ENCODE measurements at regions not wholly inside any gene's neighbourhood (a gene's known extent, or its start where the extent isn't known, plus 50 kb on each side); places are given as distances from the start of the nearest gene placed in this dataset.
"Not testable (repeated sequence)": the region's sequence is repeated elsewhere in the genome, so short reads cannot be mapped to it uniquely, and the experiment has no call there.

DNA sequence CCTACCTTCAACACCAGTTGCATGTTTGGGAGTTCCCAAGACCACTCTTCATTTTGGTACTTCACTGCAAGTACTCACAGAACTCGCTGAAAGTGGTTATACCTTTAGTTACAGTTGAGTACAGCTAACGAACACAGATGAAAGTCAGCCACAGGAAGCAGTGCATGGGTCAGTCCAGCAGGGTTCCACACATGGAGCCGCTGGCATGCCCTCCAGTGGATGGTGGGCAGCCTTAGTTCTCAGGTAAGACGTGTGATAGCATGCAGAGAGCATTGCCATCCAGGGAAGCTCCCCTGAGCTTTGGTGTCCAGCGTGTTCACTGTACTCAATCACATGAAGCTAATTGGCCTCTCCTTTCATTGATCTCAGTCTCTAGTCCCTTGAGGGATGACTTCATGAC is 815.3 kb downstream of the RNF144A start:
- no peak for DNase-seq

DNA sequence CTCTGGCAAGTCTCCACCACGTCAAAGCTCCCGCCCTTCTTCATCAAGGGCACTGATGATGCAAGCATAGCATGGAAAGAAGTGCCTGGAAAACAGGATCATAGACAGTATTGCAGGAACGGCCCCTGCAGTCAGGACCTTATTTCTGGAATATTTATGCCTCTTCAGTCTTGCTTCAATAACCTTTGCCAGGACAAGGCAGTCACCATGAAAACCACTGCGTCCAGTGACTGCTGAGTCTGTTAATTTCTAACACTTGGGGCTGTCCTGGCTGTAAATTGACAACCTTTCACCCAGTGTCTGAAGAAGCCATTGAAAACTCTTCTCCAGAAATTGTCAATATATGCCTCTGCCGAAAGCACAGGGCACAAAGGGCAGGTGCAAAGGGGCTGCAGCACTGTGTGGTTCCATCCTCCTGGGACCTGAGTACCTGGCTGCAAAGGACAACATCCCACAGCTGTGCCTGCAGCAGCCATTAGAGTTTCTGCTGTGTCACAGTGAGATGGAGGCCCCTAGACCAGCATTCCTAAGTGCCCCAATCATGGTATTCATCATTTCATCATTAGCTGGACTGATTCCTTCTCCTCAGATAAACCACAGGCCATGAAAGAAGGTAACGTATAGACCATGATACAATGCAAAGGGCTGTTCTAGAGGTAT is 819.6 kb downstream of the RNF144A start:
- DNase-seq, result no peak

DNA sequence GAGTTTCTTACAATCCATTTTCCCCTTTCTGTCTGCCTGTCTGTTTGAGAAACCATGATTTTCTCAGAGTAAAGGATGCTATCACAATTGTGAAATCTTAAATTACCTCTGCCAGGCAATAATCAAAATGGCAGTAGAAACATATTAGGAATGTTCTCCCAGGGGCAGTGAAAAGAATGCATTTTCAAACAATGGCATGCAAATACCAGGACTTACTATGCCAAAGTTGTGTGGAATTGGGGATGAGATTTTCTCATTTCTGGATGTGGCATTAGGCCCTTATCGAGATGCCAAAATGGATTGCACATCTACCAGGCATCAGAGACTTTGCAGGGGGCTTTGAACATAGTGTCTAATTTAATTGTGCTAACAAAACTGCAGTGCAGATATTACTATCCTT is 821.4 kb downstream of the RNF144A start:
- no peak for DNase-seq

DNA sequence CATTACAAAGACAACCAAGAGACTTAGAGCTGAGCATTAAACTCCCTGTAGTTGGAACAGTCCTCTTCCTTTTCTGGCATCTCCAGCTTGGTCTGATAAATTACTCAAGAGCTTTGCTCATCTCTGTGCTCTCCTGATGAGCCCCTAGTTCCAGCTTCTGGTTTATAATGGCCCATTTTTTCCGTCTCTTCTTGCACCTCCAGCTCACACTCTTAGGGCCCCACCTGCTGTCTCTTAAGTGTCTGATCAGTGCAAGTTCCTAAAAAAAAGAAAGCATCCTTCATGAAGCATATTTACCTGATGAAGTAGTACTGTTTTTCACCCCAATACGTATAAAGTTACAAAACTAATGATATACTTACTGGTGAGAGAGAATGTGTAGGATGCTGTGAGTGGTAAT is 822.9 kb downstream of the RNF144A start:
- DNase-seq, result no peak

DNA sequence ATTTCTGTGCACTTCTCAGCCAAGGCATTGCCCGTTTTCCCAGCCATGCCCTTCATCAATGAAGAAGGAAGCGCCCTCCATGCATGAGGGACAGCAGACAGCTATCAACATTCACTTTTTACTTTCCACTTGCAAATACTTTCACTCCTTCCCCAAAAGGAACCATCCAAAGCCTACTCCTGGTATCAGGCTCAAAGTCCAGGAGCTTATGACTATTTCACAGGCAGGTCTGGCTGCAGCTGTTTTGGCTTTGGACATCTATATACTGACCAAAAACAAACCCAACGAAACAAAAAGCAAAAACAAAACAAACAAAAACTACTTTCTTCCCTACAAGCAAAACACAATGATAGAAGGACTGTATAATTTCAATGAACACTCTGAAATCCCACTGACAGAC is 825.1 kb downstream of the RNF144A start:
- DNase-seq, result no peak

DNA sequence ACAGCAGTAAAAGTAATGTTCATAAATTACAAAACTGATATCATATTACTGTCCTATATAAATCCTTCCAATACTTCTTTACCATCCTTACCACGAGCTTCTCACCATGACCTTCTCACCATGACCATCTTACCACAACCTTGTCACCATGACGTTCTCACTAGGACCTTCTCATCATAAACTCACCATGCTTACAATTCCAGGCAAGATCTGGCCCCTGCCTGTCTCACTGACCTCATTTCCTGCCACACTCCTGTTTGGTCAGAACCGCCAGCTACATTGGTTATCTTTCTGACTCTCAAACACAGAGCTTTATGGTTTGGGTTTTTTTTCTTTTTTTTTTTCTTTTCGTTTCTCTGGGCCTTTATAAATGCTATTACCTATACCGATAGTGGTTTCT is 827.6 kb downstream of the RNF144A start:
- no peak for DNase-seq

DNA sequence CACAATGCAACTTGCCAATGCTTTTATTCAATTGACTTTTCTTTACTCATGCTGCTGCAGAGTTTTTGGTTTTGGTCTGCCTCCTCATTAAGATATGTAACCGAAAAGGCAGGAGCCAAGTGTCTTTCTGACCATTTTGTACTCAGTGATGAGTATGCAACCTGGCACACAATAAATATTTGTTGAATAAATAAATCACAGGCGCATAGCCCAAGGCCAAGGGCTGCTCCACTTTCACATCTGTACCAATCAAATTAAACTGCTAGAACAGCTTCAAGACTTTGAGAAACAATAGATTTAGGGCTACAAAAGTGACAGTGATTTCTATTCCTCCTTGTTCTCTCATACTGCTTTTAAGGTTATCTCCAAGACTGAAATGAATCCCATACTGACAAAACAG is 828.2 kb downstream of the RNF144A start:
- DNase-seq, result no peak

DNA sequence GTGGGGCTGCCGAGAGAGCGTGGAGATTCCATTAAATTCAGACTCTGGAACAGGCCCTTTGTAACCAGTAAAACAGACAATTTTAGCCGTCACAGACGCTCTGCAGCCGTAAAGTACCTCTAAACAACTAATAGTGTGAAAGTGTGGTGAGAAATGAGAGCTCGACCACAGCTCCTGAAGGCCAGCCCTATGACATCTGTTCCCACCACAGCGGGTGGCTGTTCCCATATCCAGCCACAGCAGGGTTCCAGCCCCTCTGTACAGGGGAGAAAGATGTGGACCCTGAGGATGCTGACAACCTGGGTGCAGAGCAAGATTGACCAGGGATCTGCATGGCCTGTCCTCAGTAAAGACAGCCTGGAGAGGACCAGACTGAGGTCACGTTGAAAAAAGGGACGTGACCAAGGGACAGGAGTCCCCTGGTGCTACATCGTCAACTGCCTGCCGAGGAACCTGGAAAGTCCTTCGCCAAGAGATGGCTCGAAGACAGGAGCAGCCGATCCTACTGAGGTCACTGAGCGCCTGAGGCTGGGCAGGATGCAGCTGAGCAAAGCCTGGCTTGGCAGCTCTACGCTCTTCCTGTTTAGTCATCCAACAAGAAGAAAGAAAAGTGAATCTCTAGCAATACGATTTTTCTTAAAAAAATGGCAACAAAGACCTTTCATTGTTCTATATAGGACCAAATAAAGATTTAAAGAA is 831.7 kb downstream of the RNF144A start:
- DNase-seq, result peak; percentile 4

DNA sequence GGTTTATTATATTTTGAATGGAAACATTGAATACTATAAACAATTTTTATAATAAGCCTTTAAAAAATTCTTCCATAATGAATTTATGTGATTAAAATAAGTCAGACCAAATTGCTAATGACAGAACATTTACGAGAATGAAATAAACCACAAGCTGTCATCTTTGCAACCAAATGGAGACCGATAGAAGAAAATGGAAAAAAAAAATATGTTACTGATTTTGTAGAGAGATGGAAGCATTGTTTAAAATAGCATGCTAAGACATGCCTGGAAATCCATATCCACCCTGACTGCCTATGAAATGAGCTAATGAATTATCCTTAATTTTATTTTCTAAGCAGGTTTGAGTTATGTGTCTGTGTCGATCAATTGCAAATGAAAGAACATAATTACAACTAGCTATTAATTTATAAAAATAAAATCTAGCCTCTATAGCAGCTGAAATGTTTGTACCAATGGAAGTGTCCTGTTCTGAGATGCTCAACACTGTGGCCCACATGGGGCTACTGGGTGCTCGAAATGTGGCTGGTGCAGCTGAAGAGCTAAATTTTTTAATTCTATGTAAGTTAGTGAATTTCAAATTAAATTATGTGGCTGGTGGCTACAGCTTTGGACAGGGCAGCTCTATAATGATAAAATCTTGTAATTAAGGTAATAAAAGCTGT is 832.8 kb downstream of the RNF144A start:
- DNase-seq, result no peak

DNA sequence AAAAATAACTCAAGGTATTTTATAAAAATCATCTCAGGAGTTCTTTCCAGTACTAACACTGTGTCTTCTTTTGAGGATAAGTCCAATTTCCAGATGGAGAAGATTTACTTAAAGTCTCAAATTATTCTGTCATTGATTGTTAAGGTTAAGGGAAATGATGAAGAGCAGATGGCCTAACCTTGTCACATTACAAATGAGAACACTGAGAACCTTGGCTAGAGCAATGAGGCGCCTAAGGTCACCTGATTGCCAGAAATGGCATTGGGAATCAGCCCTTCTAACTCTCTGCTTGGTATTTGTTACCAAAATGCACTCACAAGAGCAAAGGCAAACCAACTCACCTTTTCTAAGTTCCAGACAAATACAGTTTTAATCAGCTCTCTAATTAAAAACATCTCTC is 835.1 kb downstream of the RNF144A start:
- DNase-seq, result no peak

DNA sequence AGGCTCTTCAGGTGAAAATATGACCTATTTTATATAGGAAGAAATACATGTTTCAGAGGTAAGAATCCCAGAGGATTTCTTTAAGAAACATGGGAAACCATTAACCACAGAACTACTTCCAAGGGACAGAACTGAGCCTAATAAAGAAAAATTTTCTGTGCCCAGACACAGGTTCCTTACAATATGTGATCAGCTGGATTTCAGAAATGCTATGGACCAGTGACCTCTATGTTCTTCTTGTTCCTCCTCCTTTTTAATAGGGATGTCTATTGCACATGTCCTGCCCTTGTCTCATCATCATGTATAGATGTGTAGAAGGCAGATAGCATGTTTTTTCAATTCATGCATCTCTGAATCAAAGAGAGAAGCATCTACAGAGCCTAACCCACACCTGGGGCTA is 836.6 kb downstream of the RNF144A start:
- no peak for DNase-seq

DNA sequence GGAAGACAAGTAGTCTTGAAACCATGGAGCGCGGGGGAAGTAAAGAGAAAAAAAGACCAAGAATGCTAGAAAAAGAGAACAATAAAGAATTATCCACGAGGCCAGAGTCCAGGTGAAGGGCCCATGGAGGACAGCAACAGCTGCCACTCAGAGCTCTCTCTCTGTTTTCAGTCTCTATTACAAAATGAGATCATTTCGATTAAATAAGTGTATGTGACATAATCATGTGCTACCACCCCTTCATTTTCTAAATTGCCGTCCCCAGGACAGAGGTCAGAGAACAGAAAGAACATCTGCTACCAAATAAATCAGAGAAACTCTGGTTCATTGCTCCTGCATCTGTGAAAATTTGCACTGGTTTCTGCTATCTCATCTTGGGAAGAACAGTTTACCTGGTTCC is 838.7 kb downstream of the RNF144A start:
- no peak for DNase-seq

DNA sequence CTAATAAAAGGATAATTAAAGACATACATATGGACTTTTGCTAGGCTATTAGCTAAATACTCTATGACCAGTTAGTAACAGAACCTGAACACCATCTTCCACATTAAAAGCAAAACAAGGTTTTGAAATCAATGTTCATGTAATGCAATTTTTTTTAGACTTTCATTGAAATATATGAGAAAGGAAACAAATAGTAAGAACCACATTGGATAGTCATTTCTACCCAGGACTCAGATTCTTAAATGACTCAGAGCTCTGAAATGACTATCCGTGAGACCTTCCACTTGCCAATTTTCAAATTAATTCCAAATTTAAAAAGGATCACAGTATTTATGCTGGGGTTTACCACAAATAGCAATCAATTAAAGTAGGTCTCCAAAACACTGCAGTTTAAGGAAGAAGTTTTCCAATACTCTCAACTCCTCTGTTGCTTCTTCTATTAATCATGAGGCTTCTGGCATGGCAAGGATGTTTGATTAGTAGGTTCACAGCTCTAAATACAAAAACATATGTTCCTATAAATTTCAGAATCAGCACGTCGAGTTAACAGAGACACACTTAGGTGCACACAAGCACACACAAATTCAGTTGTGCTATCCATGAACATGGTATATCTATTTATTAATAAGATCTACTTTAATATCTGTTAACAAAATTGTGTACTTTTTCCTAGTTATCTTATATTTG is 841.0 kb downstream of the RNF144A start:
- no peak for DNase-seq

DNA sequence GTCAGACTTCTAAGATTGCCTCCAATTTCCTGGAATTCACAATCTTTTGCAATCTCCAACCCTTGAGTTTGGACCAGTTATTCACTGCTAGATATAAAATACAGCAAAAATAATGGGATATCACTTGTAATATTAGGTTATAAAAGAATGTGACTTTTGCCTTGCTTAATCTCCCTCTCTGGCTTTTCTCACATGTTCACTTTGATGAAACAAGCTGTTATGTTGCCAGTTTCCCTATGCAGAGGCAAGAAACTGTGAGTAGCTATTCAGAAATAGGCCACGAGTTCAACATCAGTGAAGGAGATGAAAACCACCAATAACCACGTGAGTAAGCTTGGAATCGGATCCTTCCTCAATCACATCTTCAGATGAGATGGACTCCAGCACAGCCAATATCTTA is 842.7 kb downstream of the RNF144A start:
- DNase-seq, result no peak

DNA sequence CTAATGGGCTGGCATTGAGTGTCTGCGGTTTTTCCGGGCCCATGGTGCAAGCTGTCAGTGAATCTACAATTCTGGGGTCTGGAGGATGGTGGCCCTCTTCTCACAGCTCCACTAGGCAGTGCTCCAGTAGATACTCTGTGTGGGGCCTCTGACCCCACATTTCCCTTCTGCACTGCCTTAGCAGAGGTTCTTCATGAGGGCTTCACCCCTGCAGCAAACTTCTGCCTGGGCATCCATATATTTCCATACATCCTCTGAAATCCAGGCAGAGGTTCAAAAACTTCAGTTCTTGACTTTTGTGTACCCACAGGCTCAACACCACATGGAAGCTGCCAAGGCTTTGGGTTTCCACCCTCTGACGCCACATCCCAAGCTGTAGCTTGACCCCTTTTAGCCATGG is 846.2 kb downstream of the RNF144A start:
- DNase-seq, result not testable (repeated sequence)

DNA sequence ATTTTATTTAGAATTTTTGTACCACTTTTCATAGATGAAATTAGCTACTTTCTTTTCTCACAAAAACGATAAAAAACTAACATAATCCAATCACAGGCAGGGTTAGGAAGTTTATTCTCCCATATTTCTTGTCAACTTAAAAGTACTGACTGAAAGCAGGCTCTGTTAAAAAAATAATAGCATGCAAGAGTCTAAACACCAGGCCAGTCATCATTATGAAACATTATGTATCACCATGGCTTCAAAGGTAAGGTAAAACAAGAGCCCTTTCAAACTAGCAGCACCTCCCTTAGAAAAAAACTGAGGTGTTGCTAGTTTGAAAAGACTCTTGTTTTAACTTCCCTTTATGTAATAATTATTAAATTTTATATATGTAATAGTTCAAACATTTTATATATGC is 848.0 kb downstream of the RNF144A start:
- no peak for DNase-seq

DNA sequence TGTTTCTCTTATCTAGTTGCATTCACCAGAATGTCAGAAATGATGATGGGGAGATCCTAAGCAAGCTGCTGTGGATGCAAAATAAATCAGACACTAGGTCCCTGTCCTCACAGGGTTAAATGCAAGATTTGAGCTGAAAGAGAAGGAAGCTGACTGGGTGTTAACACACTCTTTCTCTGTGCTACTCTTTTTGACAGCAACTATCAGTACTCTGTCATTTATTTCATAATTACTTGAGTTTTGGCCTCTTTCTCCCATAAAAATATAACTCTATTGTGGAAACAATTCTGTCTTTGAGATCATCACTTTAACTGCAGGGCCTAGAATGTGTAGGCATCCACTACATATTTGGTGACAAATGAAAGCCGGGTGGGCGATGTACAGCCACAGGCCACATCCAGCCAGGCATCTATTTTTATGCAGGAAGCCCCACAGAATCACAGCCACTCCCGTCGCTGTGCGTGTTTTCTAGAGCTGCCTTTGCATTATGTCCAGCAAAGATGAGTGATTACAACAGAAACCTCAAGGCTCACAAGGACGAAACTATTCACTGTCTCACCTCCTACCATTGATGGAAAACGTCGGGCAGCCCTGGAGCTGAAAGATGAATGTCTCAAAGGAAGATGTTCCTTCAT is 849.0 kb downstream of the RNF144A start:
- no peak for DNase-seq

DNA sequence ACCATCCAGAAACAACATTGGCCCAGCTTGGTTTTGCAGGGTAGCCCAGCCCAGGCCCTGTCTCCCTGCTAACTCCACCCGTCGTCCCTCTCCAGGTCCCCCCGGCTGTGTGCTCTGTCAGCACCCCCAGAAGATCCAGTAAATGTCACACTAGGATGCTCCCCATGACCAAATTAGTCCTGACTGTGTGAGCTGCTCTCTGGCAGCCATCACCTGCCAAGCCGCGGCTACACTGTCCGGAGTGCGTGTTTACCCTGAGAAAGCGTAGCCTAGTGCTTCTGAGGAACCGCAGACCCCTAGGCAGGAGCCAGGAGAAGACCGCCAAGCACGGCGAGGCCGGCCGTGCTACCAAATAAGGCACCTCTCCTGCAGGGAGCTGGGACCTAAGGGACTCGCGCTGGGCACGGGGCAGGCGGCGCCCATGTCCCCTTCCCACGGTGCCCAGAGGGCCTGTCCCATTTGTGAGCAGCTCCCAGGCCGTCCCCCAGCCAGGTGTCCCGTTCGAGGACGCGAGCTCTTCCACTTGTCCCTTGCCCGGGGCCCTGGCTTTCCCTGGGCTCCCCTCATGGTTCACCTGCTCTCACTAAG is 849.9 kb downstream of the RNF144A start:
- no peak for DNase-seq

DNA sequence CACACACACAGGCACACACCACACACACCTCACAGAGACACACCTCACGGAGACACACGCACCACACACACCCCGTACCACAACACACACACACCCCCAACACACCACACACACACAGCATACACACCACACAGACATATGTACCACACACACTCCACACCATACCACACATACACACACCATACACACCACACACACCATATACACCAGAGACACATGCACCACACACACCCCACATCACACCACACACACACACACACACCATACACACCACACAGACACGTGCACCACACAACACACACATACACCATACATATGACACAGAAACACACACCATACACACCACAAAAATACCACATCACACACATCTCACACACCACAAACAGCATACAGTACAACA is 850.7 kb downstream of the RNF144A start:
- no peak for DNase-seq

DNA sequence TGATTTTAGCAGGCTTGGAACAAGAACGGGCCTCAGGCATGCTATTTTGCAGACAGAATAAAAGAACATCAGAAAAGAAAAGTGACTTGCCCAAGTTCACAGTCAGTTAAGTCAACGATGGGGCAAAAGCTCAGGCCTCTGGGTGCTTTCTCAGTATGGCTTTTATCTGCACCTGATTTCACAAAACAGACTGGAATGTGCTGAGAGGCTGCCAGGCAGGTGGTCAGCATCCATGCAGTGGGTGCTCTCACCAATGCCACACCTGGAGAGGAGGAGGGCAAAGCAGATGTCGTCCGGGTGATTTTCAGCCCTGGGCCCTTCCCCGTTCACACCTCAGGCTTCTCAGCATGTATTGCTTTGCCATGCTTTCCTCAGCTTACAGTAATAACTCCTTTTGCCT is 854.6 kb downstream of the RNF144A start:
- no peak for DNase-seq

DNA sequence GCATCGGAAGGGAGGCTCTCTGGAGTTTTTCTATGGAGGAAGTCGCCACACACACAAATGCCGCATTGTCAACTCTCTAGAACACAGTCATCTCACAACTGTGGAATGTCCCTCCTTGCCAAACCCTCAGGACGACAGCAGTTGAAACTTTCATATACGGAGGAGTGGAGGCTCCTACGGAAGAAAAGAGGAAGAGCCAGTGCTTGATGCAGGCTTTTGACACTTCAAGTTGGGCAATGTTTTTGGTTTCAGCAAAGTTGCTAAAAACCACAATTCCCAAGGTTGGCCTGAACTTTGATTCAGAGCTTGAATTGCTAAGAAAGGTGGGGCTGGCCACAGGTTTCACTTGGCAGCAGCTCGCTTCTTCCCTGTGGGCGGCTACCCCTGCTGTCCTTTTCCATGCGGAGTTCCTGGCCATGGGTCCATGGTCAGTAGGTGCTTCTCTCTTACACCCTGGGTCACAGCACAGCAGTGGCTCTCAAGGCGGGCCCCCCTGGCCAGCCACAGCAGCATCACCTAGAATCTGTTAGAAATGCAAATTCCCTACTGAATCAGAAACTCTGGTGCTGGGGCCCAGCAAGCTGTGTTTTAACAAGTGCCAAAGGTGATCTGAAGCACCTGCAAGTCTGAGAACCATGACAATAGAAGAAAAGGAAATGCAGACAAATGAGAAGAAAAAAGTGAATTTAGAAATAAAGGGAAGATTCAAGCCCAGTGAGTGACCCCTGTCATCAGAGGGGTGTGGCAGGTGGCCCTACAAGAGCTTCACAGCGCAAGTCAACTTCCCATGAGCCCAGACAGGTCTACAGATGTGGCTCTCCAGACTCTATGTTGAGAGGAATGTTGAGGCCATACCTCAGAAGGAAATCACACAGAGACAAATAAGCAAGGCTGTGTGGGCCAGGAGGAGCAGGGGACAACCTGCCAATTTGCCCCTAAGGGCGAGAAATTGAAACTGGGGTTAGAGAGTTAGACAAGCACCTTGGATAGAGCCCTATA is 856.4 kb downstream of the RNF144A start:
- peak; percentile 98 for DNase-seq

DNA sequence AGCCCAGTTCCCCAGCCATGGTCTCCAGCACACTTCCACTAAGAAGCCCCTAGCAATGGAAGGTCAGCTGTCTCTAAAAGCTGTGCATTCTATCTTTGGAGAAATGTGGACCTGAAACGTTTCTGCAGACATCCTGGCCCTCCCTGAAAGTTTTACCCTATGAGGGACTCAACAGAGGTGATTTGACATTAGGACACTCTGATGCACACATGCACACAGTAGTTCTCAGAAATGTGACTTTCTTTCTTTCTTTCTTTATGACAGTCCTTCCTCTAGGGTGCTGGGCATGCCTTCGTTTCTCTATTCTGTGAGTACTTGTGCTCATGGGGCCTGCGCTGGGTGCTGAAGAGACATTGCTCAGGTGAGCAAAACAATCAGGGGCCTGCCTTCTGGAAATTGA is 857.3 kb downstream of the RNF144A start:
- no peak for DNase-seq
